ENCODE measurements at regions not wholly inside any gene's neighbourhood (a gene's known extent, or its start where the extent isn't known, plus 50 kb on each side); places are given as distances from the start of the nearest gene placed in this dataset.

- TF ChIP-seq HNF4G (IDR thresholded peaks at IDR 0.05) (no peak), YY1 (IDR thresholded peaks at IDR 0.05) (no peak), ZBTB33 (IDR thresholded peaks at IDR 0.05) (no peak), RAD21 (IDR thresholded peaks at IDR 0.05) (no peak), FOXA2 (IDR thresholded peaks at IDR 0.05) (no peak), JUND (IDR thresholded peaks at IDR 0.05) (no peak), RXRA (IDR thresholded peaks at IDR 0.05) (no peak), NR2F2 (IDR thresholded peaks at IDR 0.05) (no peak), TAF1 (conservative IDR thresholded peaks at IDR 0.05) (no peak), ATF3 (IDR thresholded peaks at IDR 0.05) (no peak), REST (IDR thresholded peaks at IDR 0.05) (no peak)
- Histone ChIP-seq H3K9ac (ENCODE audit: low read depth in 1 of 2, low read length in 2 of 2) (no peak overlapping the region), H3K27me3 (ENCODE audit: control insufficient read depth in 4 of 4, insufficient read depth in 4 of 4, low read length in 3 of 4) (no peaks in the 10 kb centered on the region), H3K36me3 (ENCODE audit: control insufficient read depth in 4 of 4, insufficient read depth in 3 of 4, low read depth in 1 of 4, low read length in 3 of 4) (no peaks in the 10 kb centered on the region), H3K9me3 (ENCODE audit: control insufficient read depth in 4 of 4, low read length in 3 of 4) (no peaks in the 10 kb centered on the region), H3K4me1 (ENCODE audit: control insufficient read depth in 4 of 4, insufficient read depth in 4 of 4, low read length in 3 of 4) (peaks cover 0 to 2% (median 0%) of the 10 kb centered on the region in 4 donors), H3K27ac (ENCODE audit: low read depth in 1 of 2, low read length in 2 of 2) (no peak overlapping the region), H3K4me3 (ENCODE audit: low read depth in 1 of 3, low read length in 3 of 3) (no peak overlapping the region)
- 54% methylated on average over 1 of the region's 1 CpG for WGBS
- no peak for DNase-seq (ENCODE audit: low spot score)
Observed at GRCh38 chr3:178967177-178967532, 104.5 kb downstream of the ZMAT3 start.

GRCh38 chr3:178966299-178967176, 105.1 kb downstream of the ZMAT3 start:
- Histone ChIP-seq H3K4me1 (ENCODE audit: control insufficient read depth in 4 of 4, insufficient read depth in 4 of 4, low read length in 3 of 4) (peaks cover 0 to 2% (median 0%) of the 10 kb centered on the region in 4 donors), H3K9me3 (ENCODE audit: control insufficient read depth in 4 of 4, low read length in 3 of 4) (no peaks in the 10 kb centered on the region), H3K9ac (ENCODE audit: low read depth in 1 of 2, low read length in 2 of 2) (no peak overlapping the region), H3K27me3 (ENCODE audit: control insufficient read depth in 4 of 4, insufficient read depth in 4 of 4, low read length in 3 of 4) (no peaks in the 10 kb centered on the region), H3K27ac (ENCODE audit: low read depth in 1 of 2, low read length in 2 of 2) (no peak overlapping the region), H3K4me3 (ENCODE audit: low read depth in 1 of 3, low read length in 3 of 3) (no peak overlapping the region), H3K36me3 (ENCODE audit: control insufficient read depth in 4 of 4, insufficient read depth in 3 of 4, low read depth in 1 of 4, low read length in 3 of 4) (no peaks in the 10 kb centered on the region)
- DNase-seq (ENCODE audit: low spot score) = no peak
- TF ChIP-seq RAD21 (IDR thresholded peaks at IDR 0.05) = peak; percentile 79 to 80
- peak; percentile 46 for TF ChIP-seq CTCF (IDR thresholded peaks at IDR 0.05; ENCODE audit: low read depth, low read length, missing input control)
- no peak for TF ChIP-seq YY1 (IDR thresholded peaks at IDR 0.05)
- WGBS = 36% methylated on average over 6 of the region's 6 CpGs

Measured in liver (tissue), 8 donors.